ENCODE measurements at regions not wholly inside any gene's neighbourhood (a gene's known extent, or its start where the extent isn't known, plus 50 kb on each side); places are given as distances from the start of the nearest gene placed in this dataset.

DNA sequence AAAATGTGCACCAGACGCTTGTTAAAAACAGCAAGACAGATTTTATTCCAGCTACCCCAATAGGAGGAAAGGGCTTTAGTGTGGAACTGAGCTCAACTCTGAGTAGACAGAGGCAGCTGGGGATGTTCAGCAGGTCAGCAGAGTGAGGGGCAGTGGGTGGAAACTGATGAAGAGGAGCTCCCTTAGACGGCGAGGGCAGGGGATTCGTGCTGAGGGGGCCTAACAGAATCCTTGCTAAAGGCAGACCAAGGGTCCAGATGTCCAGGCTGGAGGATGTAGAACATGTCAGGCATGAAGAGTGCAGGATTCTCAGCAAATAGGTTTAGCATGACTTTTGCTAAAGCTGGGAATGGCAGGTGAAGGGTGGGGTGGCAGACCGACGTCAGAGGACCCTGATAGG lies 71.9 kb upstream of the OLFM1 start:
- Histone ChIP-seq H3K9me2 (ENCODE audit: insufficient read depth) (no peaks in the 10 kb centered on the region), H3K4me1 (ENCODE audit: control insufficient read depth in 1 of 2, insufficient read depth in 2 of 2, low read length in 2 of 2) (no peaks in the 10 kb centered on the region), H3K27ac (ENCODE audit: low read depth, low read length) (no peak overlapping the region), H2AFZ (ENCODE audit: low read depth, low read length, poor library complexity, severe bottlenecking) (no peak overlapping the region), H3K79me2 (ENCODE audit: insufficient read depth, low read length) (no peaks in the 10 kb centered on the region), H3K9ac (ENCODE audit: low read length) (no peak overlapping the region), H3K36me3 (ENCODE audit: control insufficient read depth in 1 of 2, insufficient read depth in 2 of 2, low read length in 2 of 2) (no peaks in the 10 kb centered on the region), H4K20me1 (ENCODE audit: insufficient read depth) (no peaks in the 10 kb centered on the region), H3K4me2 (ENCODE audit: low read length) (no peak overlapping the region), H3K9me3 (ENCODE audit: control insufficient read depth in 1 of 2, insufficient read depth in 1 of 2, low read depth in 1 of 2, low read length in 2 of 2) (no peaks in the 10 kb centered on the region), H3K27me3 (ENCODE audit: insufficient read depth, low read length) (peaks cover 41% of the 10 kb centered on the region), H3K4me3 (replicated peaks in 1 of 2; ENCODE audit: low read depth in 1 of 2, low read length in 2 of 2) (no peak overlapping the region)
- TF ChIP-seq TCF7L2 (IDR thresholded peaks at IDR 0.05; ENCODE audit: borderline replicate concordance, extremely low read depth, insufficient read depth, insufficient read length): no peak
- no peak for TF ChIP-seq ZNF274 (IDR thresholded peaks at IDR 0.05; ENCODE audit: low read depth, low read length)
- TF ChIP-seq EZH2phosphoT487 (IDR thresholded peaks at IDR 0.05; ENCODE audit: borderline replicate concordance): no peak
- TF ChIP-seq, protein P1, sequence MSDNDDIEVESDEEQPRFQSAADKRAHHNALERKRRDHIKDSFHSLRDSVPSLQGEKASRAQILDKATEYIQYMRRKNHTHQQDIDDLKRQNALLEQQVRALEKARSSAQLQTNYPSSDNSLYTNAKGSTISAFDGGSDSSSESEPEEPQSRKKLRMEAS (IDR thresholded peaks at IDR 0.05): no peak
- TF ChIP-seq ELF1 (IDR thresholded peaks at IDR 0.05; ENCODE audit: borderline replicate concordance, low read depth): no peak
- no peak for TF ChIP-seq YY1 (IDR thresholded peaks at IDR 0.05; ENCODE audit: extremely low read depth, insufficient replicate concordance, low read depth, low read length)
- no peak for TF ChIP-seq SIN3A (IDR thresholded peaks at IDR 0.05; ENCODE audit: low read depth)
- TF ChIP-seq JUND (IDR thresholded peaks at IDR 0.05): no peak
- TF ChIP-seq SRF (IDR thresholded peaks at IDR 0.05; ENCODE audit: low read depth): no peak
- TF ChIP-seq, protein P2, sequence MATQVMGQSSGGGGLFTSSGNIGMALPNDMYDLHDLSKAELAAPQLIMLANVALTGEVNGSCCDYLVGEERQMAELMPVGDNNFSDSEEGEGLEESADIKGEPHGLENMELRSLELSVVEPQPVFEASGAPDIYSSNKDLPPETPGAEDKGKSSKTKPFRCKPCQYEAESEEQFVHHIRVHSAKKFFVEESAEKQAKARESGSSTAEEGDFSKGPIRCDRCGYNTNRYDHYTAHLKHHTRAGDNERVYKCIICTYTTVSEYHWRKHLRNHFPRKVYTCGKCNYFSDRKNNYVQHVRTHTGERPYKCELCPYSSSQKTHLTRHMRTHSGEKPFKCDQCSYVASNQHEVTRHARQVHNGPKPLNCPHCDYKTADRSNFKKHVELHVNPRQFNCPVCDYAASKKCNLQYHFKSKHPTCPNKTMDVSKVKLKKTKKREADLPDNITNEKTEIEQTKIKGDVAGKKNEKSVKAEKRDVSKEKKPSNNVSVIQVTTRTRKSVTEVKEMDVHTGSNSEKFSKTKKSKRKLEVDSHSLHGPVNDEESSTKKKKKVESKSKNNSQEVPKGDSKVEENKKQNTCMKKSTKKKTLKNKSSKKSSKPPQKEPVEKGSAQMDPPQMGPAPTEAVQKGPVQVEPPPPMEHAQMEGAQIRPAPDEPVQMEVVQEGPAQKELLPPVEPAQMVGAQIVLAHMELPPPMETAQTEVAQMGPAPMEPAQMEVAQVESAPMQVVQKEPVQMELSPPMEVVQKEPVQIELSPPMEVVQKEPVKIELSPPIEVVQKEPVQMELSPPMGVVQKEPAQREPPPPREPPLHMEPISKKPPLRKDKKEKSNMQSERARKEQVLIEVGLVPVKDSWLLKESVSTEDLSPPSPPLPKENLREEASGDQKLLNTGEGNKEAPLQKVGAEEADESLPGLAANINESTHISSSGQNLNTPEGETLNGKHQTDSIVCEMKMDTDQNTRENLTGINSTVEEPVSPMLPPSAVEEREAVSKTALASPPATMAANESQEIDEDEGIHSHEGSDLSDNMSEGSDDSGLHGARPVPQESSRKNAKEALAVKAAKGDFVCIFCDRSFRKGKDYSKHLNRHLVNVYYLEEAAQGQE (IDR thresholded peaks at IDR 0.05; ENCODE audit: low read depth): no peak
- TF ChIP-seq, protein P3, sequence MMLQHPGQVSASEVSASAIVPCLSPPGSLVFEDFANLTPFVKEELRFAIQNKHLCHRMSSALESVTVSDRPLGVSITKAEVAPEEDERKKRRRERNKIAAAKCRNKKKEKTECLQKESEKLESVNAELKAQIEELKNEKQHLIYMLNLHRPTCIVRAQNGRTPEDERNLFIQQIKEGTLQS (IDR thresholded peaks at IDR 0.05): no peak
- no peak for TF ChIP-seq SP1 (IDR thresholded peaks at IDR 0.05; ENCODE audit: low read depth)
- no peak for TF ChIP-seq POLR2A (IDR thresholded peaks at IDR 0.05; ENCODE audit: borderline replicate concordance, extremely low read depth, insufficient read depth, insufficient read length)
- RAD21 ChIA-PET (ENCODE audit: low non-redundant PET in 1 of 2, low total read pairs in 2 of 2, uncharacterized antibody in 2 of 2, unreplicated experiment in 2 of 2): no interaction called here
- DNase-seq (ENCODE audit: low read depth, low spot score): no peak
- no peak for ATAC-seq
- CTCF ChIA-PET: no interaction called here
- no TSS peak for BruUV-seq (replicated peaks)
- intact Hi-C loops (cut with micrococcal nuclease): no loop called here
- POLR2A ChIA-PET: no interaction called here

All from HCT116 (cell line).